Effector memory CD4-positive, alpha-beta T cell (primary cell): ENCODE measurements at regions not wholly inside any gene's neighbourhood (a gene's known extent, or its start where the extent isn't known, plus 50 kb on each side); places are given as distances from the start of the nearest gene placed in this dataset.

Source experiments
- DNase-seq, 3 donors: peaks; one replicate each; pipeline ENCODE4 v3.0.0-alpha.2; 2020
- H3K27ac ChIP-seq: 2 replicates; pipeline ENCODE4 v1.7.0; 2013; ENCODE audit warnings: mild to moderate bottlenecking, low read length, moderate library complexity; ENCODE audit not compliant: insufficient read depth, poor library complexity, severe bottlenecking
- H3K27me3 ChIP-seq: replicated peaks from 2 replicates; pipeline ENCODE4 v1.7.0; 2013; ENCODE audit warnings: mild to moderate bottlenecking, low read length; ENCODE audit not compliant: insufficient read depth, control insufficient read depth, poor library complexity, severe bottlenecking
- H3K36me3 ChIP-seq: 2 replicates; pipeline ENCODE4 v1.7.0; 2013; ENCODE audit warnings: mild to moderate bottlenecking, low read length, moderate library complexity; ENCODE audit not compliant: control insufficient read depth, insufficient read depth
- H3K4me1 ChIP-seq: 2 replicates; pipeline ENCODE4 v1.7.0; 2013; ENCODE audit warnings: low read length, mild to moderate bottlenecking; ENCODE audit not compliant: control insufficient read depth, insufficient read depth, poor library complexity, severe bottlenecking
- H3K4me3 ChIP-seq: 2 replicates; pipeline ENCODE4 v1.7.0; 2013; ENCODE audit warnings: low read length, low read depth, mild to moderate bottlenecking; ENCODE audit not compliant: insufficient read depth, poor library complexity, severe bottlenecking
- H3K9me3 ChIP-seq: 2 replicates; pipeline ENCODE4 v1.7.0; 2013; ENCODE audit warnings: mild to moderate bottlenecking, low read length, moderate library complexity; ENCODE audit not compliant: control insufficient read depth

- no peak overlapping the region for H3K4me3 ChIP-seq
- H3K9me3 ChIP-seq: peaks cover 11% of the 10 kb centered on the region
- no peak overlapping the region for H3K27ac ChIP-seq
- no peaks in the 10 kb centered on the region for H3K27me3 ChIP-seq
- H3K4me1 ChIP-seq: no peaks in the 10 kb centered on the region
- H3K36me3 ChIP-seq: no peaks in the 10 kb centered on the region
- no peak for DNase-seq
Measured at GRCh38 chr13:110789871-110790270, 76.4 kb downstream of the ING1 start.

GRCh38 chr13:110790371-110790770 lies 76.9 kb downstream of the ING1 start:
- H3K27ac ChIP-seq: no peak overlapping the region
- DNase-seq: no peak
- H3K27me3 ChIP-seq: no peaks in the 10 kb centered on the region
- no peaks in the 10 kb centered on the region for H3K4me1 ChIP-seq
- H3K36me3 ChIP-seq: no peaks in the 10 kb centered on the region
- H3K9me3 ChIP-seq: peaks cover 11% of the 10 kb centered on the region
- H3K4me3 ChIP-seq: no peak overlapping the region

- Histone ChIP-seq H3K36me3 (no peaks in the 10 kb centered on the region), H3K4me1 (no peaks in the 10 kb centered on the region), H3K27me3 (no peaks in the 10 kb centered on the region), H3K9me3 (peaks cover 11% of the 10 kb centered on the region), H3K4me3 (no peak overlapping the region), H3K27ac (no peak overlapping the region)
- no peak for DNase-seq
Measured at GRCh38 chr13:110794209-110794608, 80.7 kb downstream of the ING1 start.

- no peak overlapping the region for H3K4me3 ChIP-seq
- no peak for DNase-seq
- H3K27ac ChIP-seq: no peak overlapping the region
- H3K9me3 ChIP-seq: peaks cover 7% of the 10 kb centered on the region
- H3K36me3 ChIP-seq: no peaks in the 10 kb centered on the region
- H3K4me1 ChIP-seq: no peaks in the 10 kb centered on the region
- peaks cover 6% of the 10 kb centered on the region for H3K27me3 ChIP-seq
Measured at GRCh38 chr13:110797230-110797877, 83.9 kb downstream of the ING1 start.

- Histone ChIP-seq H3K36me3 (no peaks in the 10 kb centered on the region), H3K27me3 (peaks cover 6% of the 10 kb centered on the region), H3K27ac (no peak overlapping the region), H3K9me3 (peaks cover 3% of the 10 kb centered on the region), H3K4me3 (no peak overlapping the region), H3K4me1 (no peaks in the 10 kb centered on the region)
- no peak for DNase-seq
Measured at GRCh38 chr13:110798081-110798994, 84.8 kb downstream of the ING1 start.

- Histone ChIP-seq H3K27me3 (peaks cover 6% of the 10 kb centered on the region), H3K4me3 (no peak overlapping the region), H3K4me1 (no peaks in the 10 kb centered on the region), H3K27ac (no peak overlapping the region), H3K9me3 (no peaks in the 10 kb centered on the region), H3K36me3 (no peaks in the 10 kb centered on the region)
- no peak for DNase-seq
Measured at GRCh38 chr13:110799246-110800236, 86.0 kb downstream of the ING1 start.

GRCh38 chr13:110801044-110801443 lies 87.5 kb downstream of the ING1 start:
- no peak overlapping the region for H3K4me3 ChIP-seq
- no peaks in the 10 kb centered on the region for H3K4me1 ChIP-seq
- no peak overlapping the region for H3K27ac ChIP-seq
- no peaks in the 10 kb centered on the region for H3K36me3 ChIP-seq
- no peak for DNase-seq
- H3K9me3 ChIP-seq: no peaks in the 10 kb centered on the region
- H3K27me3 ChIP-seq: peaks cover 6% of the 10 kb centered on the region

- no peak overlapping the region for H3K27ac ChIP-seq
- DNase-seq: no peak
- H3K27me3 ChIP-seq: peaks cover 6% of the 10 kb centered on the region
Measured at GRCh38 chr13:110802260-110802659, 88.8 kb downstream of the ING1 start.

GRCh38 chr13:110806636-110807035 lies 93.1 kb downstream of the ING1 start:
- peaks cover 15% of the 10 kb centered on the region for H3K27me3 ChIP-seq
- no peak for DNase-seq
- H3K27ac ChIP-seq: no peak overlapping the region

More at GRCh38 chr13:110802260-110802659, 88.8 kb downstream of the ING1 start:
- Histone ChIP-seq H3K9me3 (no peaks in the 10 kb centered on the region), H3K36me3 (no peaks in the 10 kb centered on the region), H3K4me3 (no peak overlapping the region), H3K4me1 (no peaks in the 10 kb centered on the region)

More at GRCh38 chr13:110806636-110807035, 93.1 kb downstream of the ING1 start:
- Histone ChIP-seq H3K4me3 (no peak overlapping the region), H3K4me1 (no peaks in the 10 kb centered on the region), H3K9me3 (no peaks in the 10 kb centered on the region), H3K36me3 (no peaks in the 10 kb centered on the region)
